Activated CD8-positive, alpha-beta memory T cell treated with anti-CD3 and anti-CD28 coated beads for 1 hour (primary cell): ENCODE measurements at regions not wholly inside any gene's neighbourhood (a gene's known extent, or its start where the extent isn't known, plus 50 kb on each side); places are given as distances from the start of the nearest gene placed in this dataset.

Source experiments
- DNase-seq, 2 donors: peaks; one replicate each; pipeline ENCODE4 v3.0.0-alpha.2; 2020; ENCODE audit warnings: low read depth in 1 of 2; ENCODE audit errors: extremely low read depth in 1 of 2

DNA sequence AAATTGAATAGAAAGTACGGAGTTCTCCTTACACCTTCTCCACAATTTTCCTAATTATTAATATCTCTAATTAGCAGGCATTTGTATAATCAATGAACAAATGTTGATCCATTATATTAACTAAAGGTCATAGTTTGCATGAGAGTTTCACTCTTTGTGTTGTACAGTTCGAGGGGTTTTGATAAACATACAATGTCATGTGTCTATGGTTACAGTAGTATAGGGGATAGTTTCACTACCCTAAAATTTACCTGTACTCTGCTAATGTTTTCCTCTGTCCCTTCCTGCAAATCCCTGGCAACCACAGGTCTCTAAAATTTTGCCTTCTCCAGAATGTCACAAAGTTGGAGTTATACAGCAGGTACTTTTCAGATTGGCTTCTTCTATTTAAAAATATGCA, 1199.8 kb upstream of the GJE1 start:
- DNase-seq: no peak

DNA sequence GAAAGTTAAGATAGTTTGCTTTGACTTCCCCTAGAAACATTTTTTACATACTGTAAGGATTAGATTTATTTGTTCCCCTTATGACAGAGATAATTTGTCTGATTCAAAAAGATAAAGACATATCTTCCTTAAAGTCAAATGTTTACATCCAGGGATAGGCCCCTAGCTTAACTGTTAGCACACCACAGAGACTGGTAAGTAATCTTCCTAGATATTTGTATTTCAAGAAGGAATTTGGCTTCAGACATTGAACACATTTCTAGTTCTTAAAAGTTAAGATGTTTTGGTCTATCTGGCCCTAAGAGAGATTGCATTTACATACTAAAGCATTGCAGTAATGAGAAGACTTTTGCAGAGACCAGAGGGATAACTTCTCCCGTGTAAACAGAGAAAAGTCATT, 1201.1 kb upstream of the GJE1 start:
- no peak for DNase-seq

DNA sequence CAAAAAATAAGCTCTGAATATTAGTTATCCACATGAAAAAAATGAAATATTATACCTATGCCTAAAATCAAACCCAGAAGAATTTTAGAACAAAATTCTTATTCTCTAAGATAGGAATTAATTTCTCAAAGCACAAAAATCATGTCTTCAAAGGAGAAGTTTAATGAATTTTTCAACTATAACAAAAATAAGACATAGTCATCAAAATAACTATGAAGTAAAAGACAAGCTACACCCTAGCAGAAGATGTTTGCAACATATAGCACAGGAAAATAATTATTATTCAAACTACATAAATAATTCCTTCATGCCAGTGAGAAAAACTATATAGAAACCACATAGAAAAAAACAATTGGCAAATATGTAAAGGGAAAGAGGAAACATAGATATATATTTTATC, 1203.6 kb upstream of the GJE1 start:
- no peak for DNase-seq

DNA sequence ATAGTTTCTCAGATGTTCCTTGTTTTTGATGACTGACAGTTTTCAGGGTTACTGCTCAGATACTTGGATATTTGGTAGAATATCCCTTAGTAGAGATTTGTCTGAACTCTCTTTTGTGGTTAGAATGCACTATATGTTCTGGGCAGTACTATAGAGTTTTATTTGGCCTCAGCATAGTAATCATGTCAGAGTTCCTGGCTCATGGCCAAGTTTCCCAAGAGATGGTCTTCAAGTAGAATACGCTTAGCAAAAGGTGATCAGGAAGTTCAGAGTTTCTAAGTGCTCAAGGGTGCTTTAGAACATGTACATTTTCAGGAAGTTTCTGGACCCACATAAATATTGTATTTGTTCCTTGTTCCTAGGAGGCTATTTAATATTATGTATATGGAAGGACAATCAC, 1209.7 kb upstream of the GJE1 start:
- DNase-seq: no peak

DNA sequence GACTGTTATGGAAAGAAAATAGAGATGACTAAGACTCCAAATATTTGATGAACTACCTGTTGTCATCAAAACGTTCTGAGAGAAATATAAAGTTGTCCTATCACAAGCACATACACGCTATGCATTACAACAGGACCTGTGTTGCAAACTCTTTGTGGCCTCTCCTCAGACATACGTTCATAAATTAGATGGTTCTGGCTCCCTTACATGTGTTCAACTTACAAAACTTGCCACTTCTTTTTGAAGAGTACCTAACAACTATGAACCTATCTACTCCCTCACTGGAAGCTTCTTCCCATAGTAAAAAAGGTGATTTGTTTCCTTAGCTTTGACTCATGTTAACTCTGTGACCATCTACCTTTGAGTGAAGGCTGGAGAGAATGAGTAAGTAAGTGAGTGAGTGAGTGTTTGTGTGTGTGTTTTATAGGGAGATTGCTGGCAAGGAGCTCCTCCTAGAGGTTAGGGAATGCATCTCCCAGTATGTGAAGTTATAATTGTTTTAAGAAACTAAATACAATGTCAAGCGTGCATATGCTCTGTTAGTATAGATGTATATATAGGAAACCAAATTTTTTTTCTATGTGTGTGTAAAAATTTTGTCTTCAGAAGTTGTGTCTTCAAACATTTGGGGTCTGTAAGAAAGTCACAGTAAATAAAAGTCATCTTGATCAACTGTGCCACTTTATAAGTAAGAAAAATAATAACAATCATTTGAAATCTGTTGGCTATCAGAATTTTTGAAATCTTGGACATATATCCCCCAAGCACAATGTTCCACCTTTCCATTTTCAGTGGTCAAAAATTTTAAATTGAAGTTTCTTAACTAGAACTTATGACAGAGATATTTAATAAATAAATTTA, 1211.1 kb upstream of the GJE1 start:
- DNase-seq: no peak

DNA sequence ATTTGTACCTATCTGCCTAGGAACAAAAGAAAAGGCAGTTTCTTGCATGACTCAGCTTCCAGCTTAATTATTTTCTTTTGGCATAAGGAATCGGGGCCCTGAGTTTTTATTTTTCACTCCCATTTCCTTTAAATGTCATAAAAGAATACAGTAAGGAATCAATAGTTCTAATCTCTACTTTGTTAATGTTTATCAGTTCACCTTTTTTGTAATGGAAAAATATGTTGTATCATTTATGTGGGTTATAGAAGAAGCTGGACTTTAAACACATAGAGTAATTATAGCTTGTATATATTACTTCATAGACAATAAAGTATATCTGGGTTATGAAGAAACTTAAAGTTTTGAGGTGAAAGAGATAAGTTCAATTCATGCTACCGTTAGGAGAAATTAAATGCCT, 1214.8 kb upstream of the GJE1 start:
- no peak for DNase-seq

DNA sequence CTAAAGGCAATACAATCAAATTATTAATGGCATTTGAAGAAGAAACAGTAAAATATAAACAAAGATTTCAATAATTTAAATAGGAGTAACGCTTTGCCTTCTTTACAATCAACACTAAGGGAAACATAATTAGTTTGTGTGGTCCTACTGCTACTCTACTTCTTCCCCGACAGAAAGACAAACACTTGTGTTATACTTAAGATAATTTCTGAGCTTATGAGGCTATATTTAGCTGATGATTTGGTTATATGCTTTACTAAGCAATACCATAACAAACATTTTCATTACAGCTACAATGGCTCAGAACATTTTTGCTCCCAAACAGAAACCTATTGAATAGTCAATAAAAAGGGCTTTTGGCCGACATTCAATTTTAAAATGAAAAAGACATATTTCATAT, 1217.2 kb upstream of the GJE1 start:
- no peak for DNase-seq

DNA sequence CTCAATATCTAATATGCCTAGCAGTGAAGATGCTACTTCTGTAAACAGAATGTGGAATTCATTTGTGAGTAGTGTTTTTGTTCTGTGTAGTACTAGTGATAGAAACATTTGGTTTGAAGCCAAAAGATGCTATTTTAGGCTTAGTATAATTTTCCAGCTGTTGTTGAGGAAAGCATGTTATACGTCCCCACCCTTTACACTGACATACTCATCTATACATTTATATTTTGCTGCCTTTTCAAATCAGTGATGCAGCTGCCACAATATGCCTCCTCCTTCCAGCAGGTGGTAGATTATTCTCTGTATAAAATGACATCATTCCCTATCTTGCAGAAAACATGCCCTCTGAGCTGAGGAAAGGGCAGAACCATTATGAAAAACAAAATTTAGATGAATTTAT, 1217.6 kb upstream of the GJE1 start:
- no peak for DNase-seq

DNA sequence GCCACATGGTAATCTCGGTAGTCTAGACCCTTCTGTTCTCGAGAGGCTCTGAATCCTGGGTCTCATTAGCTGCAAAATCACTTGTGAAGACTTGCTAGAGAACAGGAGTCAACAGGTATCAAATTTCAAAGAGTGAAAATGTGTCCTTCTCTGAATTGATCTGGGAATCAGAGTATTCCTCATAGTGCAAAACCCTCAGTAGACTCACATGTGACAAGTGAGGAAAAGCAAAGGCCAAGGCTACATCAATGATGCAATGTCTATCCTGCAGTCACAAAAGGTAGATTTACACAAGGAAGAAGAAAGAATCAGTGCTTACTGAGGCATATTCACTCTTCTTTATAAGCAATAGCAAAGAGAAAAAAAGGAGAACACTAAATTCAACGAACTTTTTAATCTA, 1220.0 kb upstream of the GJE1 start:
- no peak for DNase-seq

DNA sequence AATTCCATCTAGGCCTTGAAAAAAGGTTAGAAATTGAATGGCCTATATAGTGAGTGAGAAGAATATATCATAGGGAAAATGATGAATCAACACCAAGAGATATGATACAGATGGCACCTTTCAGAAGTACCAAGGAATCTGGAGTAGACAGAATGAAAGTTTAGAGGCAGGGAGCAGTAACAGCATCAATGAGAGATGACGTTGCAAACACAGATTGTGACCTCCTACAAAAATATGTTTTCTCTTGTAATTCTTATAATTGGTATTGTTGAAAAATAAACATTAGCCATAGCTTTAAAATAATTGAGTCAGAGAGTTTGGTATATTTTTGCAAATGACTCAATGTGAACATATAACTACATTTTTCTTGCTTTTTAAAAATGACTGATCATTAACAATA, 1223.1 kb upstream of the GJE1 start:
- no peak for DNase-seq

DNA sequence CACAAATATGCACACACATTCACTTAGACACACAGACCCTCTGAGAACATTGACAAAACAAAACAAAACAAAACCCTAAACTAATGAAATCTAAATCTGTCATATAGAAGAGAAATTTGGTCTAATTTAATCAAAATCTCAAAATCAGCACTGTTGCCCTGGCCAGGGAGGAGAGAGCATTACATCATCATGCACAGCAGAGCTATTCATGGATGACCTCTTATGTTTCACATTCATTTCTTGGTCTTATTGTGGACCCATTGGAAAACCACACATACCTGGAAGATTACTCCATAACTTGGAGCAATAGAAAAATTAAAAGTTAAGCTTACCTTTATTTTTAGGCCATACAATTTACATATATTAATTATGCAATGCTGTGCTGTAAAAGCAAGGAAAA, 1223.6 kb upstream of the GJE1 start:
- DNase-seq: no peak

DNA sequence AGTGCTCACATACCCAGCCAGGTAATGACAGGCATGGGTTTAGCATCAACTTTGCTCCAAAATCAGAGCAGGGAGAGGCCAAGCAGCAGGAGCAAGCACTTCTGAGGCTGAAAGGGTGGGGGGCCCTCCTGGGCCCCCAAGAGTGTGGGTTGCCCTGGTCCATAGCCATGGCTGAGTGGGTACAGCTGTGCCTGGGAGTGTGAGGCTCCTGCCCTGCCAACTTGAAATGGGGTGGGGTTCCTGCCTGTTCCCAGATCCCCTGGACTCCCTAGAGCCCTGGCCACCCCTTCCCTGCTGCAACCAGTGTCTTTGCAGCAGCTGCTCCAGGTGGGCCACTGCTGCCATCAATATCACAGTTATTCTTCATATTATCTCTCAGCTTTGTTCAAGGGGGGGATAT, 1224.2 kb upstream of the GJE1 start:
- DNase-seq: no peak

DNA sequence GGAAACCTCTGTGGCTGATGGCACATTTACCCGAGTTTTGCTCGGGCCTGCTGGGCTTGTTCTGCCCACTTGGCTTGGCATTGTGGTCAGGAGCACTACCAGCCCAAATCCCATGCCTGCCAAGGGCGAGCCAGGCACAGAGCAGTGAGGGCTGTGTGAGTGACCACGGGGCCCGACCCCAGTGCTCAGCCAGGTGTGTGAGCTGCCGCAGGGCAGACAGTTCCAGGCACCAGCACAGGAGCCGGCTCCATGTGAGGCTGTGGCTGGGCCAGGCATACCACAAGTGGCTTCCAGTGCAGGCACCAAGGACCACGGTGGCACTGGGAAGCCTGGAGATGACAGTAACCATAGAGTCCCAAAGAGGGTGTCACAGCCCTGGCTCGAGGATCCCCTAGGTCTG, 1225.5 kb upstream of the GJE1 start:
- no peak for DNase-seq

DNA sequence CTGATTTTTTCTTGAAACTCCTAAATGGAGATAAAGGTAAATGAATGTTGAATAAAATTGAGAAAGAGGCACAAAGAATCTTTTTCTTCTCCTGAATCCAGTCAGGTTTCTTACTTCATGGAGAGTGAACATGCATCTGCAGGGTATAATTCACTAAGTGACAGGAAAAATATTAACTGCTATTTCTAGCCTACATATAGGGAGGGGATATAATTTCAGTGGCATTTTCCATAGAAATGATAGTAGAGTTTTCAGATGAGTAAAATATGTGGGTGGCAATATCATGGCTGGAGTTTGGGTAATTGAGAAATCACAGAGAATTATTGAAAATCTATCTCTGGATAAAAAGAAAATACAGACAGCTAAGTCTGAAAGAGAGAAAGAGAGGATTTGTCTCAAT, 1227.0 kb upstream of the GJE1 start:
- DNase-seq: no peak

DNA sequence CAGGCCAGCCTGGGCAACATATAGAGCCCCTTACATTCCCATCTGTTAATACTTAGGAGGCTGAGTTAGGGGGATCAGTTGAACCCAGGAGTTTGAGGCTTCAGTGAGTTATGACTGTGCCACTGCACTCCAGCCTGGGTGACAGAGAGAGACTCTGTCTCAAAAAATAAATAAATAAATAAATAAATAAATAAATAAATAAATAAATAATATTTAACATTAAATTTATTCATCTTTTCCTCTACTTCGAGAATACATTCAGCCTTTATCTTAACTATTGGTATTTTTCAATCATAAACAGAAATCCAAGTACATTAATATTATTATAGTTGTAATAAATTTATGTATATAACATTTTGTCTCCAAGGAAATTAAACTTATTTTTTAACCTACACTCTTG, 1227.7 kb upstream of the GJE1 start:
- no peak for DNase-seq

DNA sequence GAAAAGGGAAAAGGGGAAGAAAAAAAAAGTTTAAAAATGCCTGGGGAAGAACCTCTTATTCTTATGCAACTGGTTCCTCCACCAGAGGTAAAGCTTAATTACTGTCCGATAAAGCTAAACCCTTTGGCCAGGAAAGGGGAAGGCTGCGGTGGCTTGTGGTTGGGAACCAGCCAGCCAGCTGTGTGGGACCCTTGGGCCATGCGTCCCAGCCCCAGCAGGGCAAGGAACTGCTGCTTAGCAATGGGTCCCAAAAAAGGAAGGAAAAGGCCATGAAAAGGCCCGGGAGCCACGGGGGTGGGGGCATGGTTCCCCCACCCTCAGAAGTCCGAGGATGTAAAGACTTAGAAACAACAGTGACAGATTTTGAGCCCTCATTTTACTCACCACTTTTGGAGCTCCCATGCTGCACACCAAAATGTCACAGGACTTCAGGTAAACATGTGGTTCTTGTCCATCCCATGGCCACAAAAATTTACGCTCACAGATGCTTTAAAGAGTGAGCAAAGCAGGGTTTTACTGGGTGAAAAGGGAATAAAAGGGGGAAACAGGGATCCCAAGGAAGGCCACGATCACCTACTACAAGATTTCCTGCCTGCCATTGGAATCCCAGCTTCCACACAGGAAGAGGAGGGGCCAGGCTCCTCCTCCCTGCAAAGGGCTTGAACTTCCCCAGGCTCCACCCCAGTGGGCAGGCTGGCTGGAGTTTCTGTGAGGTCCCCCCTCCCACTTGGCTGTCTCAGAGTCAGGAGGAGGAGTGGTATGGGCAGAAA, 1234.7 kb upstream of the GJE1 start:
- no peak for DNase-seq

DNA sequence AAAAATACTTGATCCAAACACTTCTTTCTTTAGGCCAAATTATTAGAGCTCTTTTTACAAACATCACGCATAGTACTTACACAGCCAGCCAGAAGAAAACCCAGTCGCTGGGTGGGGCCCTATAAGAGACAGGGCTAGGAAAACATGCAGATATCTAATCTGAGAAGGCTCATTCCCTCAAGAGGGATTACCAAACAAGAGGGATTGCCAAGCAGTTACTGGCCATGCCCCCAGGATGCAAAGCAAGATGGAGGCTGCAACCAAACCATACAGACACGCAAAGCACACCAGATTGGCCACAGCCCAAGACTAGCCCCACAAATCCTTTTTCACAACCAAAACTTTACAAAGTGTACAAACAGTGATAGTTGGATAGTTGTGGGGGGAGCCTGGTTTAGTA, 1235.4 kb upstream of the GJE1 start:
- no peak for DNase-seq

DNA sequence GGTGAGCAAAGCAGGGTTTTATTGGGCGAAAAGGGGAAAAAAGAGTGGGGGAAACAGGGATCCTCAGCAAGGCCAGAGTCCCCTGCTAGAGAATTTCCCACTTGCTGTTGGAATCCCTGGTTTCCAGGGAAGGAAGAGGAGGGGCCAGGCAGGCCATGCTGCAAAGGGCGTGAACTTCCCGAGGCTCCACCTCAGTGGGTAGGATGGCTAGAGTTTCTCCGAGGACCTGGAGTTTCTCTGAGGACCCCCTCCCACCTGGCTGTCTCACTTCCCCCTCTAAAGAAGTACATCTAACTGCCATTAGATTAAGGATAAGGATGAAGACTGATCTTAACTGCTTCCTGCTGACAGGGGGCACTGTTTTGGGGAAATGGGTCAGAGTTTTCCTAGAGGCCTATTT, 1239.3 kb upstream of the GJE1 start:
- no peak for DNase-seq

DNA sequence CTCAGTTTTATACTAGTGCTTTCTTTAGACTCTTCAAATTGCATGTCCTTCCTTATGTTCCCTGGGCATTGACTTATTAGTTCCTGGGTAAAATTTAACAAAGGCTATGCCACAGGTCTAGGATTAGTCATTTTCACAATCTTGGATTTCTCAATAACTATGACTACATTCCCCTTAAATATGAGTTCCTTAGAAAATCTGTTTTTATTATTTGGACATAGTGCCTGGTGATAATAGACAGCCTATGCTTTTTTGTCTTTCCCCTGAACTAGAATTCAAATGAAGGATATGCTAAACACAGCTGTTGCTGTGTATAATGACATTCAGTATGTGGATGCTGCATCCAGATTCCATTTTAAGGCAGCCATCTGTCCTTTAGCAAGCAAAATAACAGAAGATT, 1252.8 kb upstream of the GJE1 start:
- DNase-seq: no peak

DNA sequence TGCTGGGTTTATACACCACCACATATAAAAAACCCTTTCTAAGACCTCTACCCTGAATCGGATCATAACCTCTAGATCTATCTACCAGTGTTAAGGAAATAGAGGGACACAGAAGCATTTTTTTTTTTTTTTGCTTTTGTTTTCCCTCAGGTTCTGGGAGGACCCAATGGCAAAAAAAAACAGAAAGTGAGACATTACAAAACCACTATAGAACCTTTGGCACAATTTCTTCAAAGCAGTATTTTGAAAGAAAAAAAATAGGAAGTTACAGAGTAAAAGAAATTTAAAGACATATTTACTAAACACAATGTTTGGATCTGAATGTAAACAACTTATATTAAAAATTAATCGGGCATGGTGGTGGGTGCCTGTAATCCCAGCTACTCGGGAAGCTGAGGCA, 1258.7 kb upstream of the GJE1 start:
- no peak for DNase-seq

DNA sequence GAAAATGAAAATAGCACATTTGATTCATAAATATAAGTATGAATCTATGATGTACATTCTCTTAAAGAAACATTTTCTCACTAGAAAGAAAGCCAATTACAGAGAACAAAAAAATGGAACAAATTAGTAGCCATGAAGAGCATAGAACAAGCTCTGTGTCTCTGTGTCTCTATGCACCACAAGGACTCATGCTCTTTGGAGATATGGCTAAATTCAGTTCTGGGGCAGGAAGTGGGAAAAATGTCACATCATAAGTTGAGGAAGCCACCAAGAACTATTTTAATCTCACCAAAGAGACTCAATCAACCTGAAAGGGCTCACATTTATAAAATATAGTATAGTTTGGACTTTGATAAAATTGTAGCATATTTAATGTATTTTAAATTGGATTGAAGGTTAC, 1259.8 kb upstream of the GJE1 start:
- no peak for DNase-seq

DNA sequence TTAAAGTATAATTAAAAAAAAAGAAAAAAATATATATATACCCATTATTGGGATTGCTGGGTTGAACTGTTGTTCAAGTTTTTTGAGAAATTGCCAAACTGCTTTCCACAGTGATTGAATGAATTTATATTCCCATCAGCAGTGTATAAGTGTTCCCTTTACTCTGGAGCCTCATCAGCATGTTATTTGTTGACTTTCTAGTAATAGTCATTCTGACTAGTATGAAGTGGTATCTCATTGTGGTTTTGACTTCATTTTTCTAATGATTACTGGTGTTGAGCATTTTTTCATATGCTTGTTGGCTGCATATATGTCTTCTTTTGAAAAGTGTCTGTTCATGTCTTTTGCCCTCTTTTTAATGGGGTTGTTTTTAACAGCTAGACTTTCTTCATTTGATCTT, 1260.8 kb upstream of the GJE1 start:
- no peak for DNase-seq

DNA sequence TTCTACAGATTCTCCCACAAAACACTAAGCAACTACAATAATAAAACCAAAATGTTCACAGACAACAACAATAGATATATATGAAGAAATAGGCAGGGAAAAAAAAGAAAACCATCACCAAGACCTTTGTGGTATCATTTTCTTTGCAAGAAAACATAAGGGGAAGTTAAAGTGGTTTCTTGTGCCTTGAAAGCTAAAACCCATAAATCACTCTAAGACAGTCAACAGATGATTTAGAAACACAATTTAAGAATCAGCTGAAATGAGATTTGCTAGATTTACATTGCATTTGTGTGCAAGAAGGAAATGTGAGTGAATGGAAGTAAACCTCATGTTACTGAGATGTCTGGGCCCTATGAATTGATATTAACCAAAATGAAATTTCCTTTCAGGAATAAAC, 1265.4 kb upstream of the GJE1 start:
- no peak for DNase-seq
